ENCODE measurements at regions not wholly inside any gene's neighbourhood (a gene's known extent, or its start where the extent isn't known, plus 50 kb on each side); places are given as distances from the start of the nearest gene placed in this dataset.

DNA sequence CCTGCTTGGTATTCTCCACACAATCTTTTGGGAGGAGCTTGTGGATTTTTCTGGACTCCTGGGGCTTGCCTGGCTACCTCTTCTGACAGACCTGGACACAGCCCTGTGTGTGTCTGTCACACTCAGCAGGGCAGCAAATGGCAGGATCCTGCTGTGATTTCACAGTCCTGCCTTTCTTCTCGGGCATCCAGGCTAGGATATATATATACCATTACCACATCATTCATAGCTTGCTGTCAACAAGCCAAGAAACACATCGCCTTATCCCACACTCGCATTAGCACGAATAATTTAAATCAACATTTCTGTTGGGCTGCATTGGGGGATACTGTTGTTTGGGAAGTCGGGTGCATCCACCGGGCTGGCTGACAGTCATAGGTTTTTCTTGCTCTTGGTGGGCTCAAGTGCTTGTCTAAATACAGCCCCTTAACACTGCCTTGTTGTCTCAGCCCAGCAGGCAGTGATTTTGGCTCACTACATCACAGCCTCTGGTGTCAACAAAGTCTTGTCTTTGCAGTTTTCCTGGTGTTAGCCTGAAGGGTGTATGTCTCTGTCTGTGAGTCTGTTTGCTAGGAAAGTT is 154.9 kb upstream of the FERMT1 start:
- TF ChIP-seq, protein P1, sequence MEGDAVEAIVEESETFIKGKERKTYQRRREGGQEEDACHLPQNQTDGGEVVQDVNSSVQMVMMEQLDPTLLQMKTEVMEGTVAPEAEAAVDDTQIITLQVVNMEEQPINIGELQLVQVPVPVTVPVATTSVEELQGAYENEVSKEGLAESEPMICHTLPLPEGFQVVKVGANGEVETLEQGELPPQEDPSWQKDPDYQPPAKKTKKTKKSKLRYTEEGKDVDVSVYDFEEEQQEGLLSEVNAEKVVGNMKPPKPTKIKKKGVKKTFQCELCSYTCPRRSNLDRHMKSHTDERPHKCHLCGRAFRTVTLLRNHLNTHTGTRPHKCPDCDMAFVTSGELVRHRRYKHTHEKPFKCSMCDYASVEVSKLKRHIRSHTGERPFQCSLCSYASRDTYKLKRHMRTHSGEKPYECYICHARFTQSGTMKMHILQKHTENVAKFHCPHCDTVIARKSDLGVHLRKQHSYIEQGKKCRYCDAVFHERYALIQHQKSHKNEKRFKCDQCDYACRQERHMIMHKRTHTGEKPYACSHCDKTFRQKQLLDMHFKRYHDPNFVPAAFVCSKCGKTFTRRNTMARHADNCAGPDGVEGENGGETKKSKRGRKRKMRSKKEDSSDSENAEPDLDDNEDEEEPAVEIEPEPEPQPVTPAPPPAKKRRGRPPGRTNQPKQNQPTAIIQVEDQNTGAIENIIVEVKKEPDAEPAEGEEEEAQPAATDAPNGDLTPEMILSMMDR (IDR thresholded peaks at IDR 0.05): no peak
- no peak for TF ChIP-seq POLR2AphosphoS5 (IDR thresholded peaks at IDR 0.05)
- no peak for TF ChIP-seq POLR2A (IDR thresholded peaks at IDR 0.05)

Measured in breast epithelium (tissue), 3 donors.